ENCODE measurements at regions not wholly inside any gene's neighbourhood (a gene's known extent, or its start where the extent isn't known, plus 50 kb on each side); places are given as distances from the start of the nearest gene placed in this dataset.

DNA sequence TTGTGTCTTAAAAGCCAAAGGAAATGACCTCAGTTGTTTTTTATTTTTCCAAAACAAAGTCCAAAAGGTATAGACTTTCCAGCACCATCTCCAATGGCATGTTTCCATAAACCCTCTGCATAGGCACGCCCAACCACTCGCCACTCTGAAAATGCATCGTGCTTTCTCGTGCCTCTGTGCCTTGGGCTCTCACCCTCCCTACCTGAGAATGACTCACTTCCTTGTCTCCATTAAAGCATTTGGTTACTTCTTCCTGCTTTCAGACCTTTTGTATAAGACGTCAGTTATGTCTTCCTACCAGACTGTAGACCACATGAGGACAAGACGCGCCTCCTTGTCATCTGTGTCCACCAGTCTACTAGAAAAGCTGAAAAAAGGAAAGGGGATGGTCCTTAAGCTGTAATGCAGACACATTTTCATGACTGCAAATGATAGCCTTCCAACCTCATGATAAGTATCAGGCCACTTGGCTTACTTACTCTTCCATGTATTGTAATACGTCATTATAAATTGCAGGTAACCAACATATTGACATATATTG lies 61.2 kb upstream of the CDYL start:
- H3K27me3 Mint-ChIP-seq (ENCODE audit: unreplicated experiment) = peaks cover 17% of the 10 kb centered on the region
- H3K36me3 Mint-ChIP-seq (ENCODE audit: unreplicated experiment) = no peaks in the 10 kb centered on the region
- DNase-seq (ENCODE audit: extremely low spot score, unreplicated experiment) = peak; percentile 34
- no peak overlapping the region for H3K4me3 Mint-ChIP-seq (ENCODE audit: unreplicated experiment)
- H3K4me1 Mint-ChIP-seq (ENCODE audit: unreplicated experiment) = no peaks in the 10 kb centered on the region
- no peak overlapping the region for H3K27ac Mint-ChIP-seq (ENCODE audit: unreplicated experiment)
- no peak for TF ChIP-seq CTCF (IDR thresholded peaks at IDR 0.05)
- no peaks in the 10 kb centered on the region for H3K9me3 Mint-ChIP-seq (ENCODE audit: unreplicated experiment)

DNA sequence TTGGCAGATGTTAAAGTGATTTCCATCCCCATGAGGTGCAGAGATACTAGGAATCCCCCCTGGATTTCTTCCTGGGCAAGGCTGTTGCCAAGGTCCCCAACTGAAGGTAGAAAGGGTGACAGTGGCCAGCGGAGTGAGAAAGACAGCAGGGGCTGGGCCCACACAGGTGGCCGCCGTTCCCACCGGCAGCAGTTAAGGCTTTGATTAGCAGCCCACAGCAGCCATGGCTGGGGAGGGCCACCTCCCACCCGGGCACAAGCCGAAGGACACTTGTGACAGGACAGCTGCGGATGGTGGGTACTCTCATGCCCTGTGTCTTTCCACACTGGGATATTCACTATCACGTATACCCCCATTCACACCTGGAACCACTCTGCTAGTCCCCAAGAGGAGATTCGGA lies 63.9 kb upstream of the CDYL start:
- no peak for DNase-seq (ENCODE audit: extremely low spot score, unreplicated experiment)
- no peaks in the 10 kb centered on the region for H3K36me3 Mint-ChIP-seq (ENCODE audit: unreplicated experiment)
- no peaks in the 10 kb centered on the region for H3K9me3 Mint-ChIP-seq (ENCODE audit: unreplicated experiment)
- TF ChIP-seq CTCF (IDR thresholded peaks at IDR 0.05) = no peak
- no peak overlapping the region for H3K4me3 Mint-ChIP-seq (ENCODE audit: unreplicated experiment)
- H3K27ac Mint-ChIP-seq (ENCODE audit: unreplicated experiment) = no peak overlapping the region
- H3K27me3 Mint-ChIP-seq (ENCODE audit: unreplicated experiment) = peaks cover 17% of the 10 kb centered on the region
- no peaks in the 10 kb centered on the region for H3K4me1 Mint-ChIP-seq (ENCODE audit: unreplicated experiment)

DNA sequence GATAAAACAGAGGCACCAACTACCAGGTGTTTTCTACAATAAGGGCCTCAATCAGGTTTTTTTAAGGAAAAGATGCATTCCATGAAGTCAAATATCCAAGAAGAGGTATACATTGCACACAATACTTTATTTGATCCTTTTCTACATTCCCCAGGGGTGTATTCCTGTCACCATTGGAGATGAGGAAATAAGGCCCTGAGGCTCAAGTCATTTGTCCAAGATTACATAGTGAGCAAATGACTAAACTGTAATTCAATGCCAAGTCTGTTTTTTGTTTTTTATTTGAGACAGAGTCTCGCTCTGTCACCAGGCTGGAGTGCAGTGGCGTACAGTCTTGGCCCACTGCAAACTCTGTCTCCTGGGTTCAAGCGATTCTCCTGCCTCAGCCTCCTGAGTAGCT lies 69.2 kb upstream of the CDYL start:
- no peaks in the 10 kb centered on the region for H3K9me3 Mint-ChIP-seq (ENCODE audit: unreplicated experiment)
- H3K36me3 Mint-ChIP-seq (ENCODE audit: unreplicated experiment) = no peaks in the 10 kb centered on the region
- H3K27ac Mint-ChIP-seq (ENCODE audit: unreplicated experiment) = no peak overlapping the region
- H3K4me1 Mint-ChIP-seq (ENCODE audit: unreplicated experiment) = no peaks in the 10 kb centered on the region
- H3K27me3 Mint-ChIP-seq (ENCODE audit: unreplicated experiment) = peaks cover 14% of the 10 kb centered on the region
- DNase-seq (ENCODE audit: extremely low spot score, unreplicated experiment) = no peak
- TF ChIP-seq CTCF (IDR thresholded peaks at IDR 0.05) = no peak
- no peak overlapping the region for H3K4me3 Mint-ChIP-seq (ENCODE audit: unreplicated experiment)

- Mint-ChIP-seq H3K4me3 (ENCODE audit: unreplicated experiment) (no peak overlapping the region), H3K27me3 (ENCODE audit: unreplicated experiment) (peaks cover 6% of the 10 kb centered on the region), H3K9me3 (ENCODE audit: unreplicated experiment) (no peaks in the 10 kb centered on the region), H3K27ac (ENCODE audit: unreplicated experiment) (no peak overlapping the region), H3K36me3 (ENCODE audit: unreplicated experiment) (no peaks in the 10 kb centered on the region), H3K4me1 (ENCODE audit: unreplicated experiment) (no peaks in the 10 kb centered on the region)
- no peak for TF ChIP-seq CTCF (IDR thresholded peaks at IDR 0.05)
- no peak for DNase-seq (ENCODE audit: extremely low spot score, unreplicated experiment)
Measured at GRCh38 chr6:4705809-4706208, 70.4 kb upstream of the CDYL start.

- Mint-ChIP-seq H3K36me3 (ENCODE audit: unreplicated experiment) (no peaks in the 10 kb centered on the region), H3K27ac (ENCODE audit: unreplicated experiment) (no peak overlapping the region), H3K4me1 (ENCODE audit: unreplicated experiment) (no peaks in the 10 kb centered on the region), H3K4me3 (ENCODE audit: unreplicated experiment) (no peak overlapping the region), H3K9me3 (ENCODE audit: unreplicated experiment) (no peaks in the 10 kb centered on the region), H3K27me3 (ENCODE audit: unreplicated experiment) (no peaks in the 10 kb centered on the region)
- no peak for TF ChIP-seq CTCF (IDR thresholded peaks at IDR 0.05)
- DNase-seq (ENCODE audit: extremely low spot score, unreplicated experiment) = no peak
Measured at GRCh38 chr6:4703382-4703781, 72.8 kb upstream of the CDYL start.
